Hepatocyte (in vitro differentiated cells): ENCODE measurements at regions not wholly inside any gene's neighbourhood (a gene's known extent, or its start where the extent isn't known, plus 50 kb on each side); places are given as distances from the start of the nearest gene placed in this dataset.

Experiments
- DNase-seq: peaks from one replicate; pipeline ENCODE4 v3.0.0-alpha.2; 2016; ENCODE audit warnings: low spot score
- H2AFZ ChIP-seq: fragments of 200-600 bp; sonication (generic); 2 replicates; pipeline ENCODE4 v1.6.0; 2016; ENCODE audit warnings: antibody characterized with exemption, mild to moderate bottlenecking
- H3K27ac ChIP-seq: fragments of 200-600 bp; sonication (generic); 2 replicates; pipeline ENCODE4 v1.5.1; 2016; ENCODE audit warnings: mild to moderate bottlenecking
- H3K27me3 ChIP-seq: fragments of 200-600 bp; sonication (generic); 2 replicates; pipeline ENCODE4 v1.6.1; 2016
- H3K36me3 ChIP-seq: fragments of 200-600 bp; sonication (generic); replicated peaks from 2 replicates; pipeline ENCODE4 v1.5.1; 2016; ENCODE audit warnings: low read depth; ENCODE audit not compliant: insufficient read depth
- H3K4me1 ChIP-seq: fragments of 200-600 bp; sonication (generic); 2 replicates; pipeline ENCODE4 v1.5.1; 2016; ENCODE audit warnings: mild to moderate bottlenecking, moderate library complexity; ENCODE audit not compliant: insufficient read depth
- H3K4me2 ChIP-seq: fragments of 200-600 bp; sonication (generic); 2 replicates; pipeline ENCODE4 v1.6.0; 2016
- H3K4me3 ChIP-seq: fragments of 200-600 bp; sonication (generic); 2 replicates; pipeline ENCODE4 v1.5.1; 2016; ENCODE audit warnings: mild to moderate bottlenecking
- H3K79me2 ChIP-seq: fragments of 200-600 bp; sonication (generic); 2 replicates; pipeline ENCODE4 v1.6.0; 2017; ENCODE audit warnings: mild to moderate bottlenecking
- H3K9me2 ChIP-seq: fragments of 200-600 bp; sonication (generic); replicated peaks from 2 replicates; pipeline ENCODE4 v1.6.0; 2017; ENCODE audit warnings: mild to moderate bottlenecking; ENCODE audit not compliant: insufficient read depth
- H3K9me3 ChIP-seq: fragments of 200-600 bp; sonication (generic); 2 replicates; pipeline ENCODE4 v1.5.1; 2016; ENCODE audit warnings: low read depth, mild to moderate bottlenecking
- H4K20me1 ChIP-seq: fragments of 200-600 bp; sonication (generic); 2 replicates; pipeline ENCODE4 v1.6.0; 2016; ENCODE audit warnings: mild to moderate bottlenecking; ENCODE audit not compliant: insufficient read depth, poor library complexity, severe bottlenecking
- CTCF ChIP-seq: fragments of 200-600 bp; sonication (generic); IDR thresholded peaks from 2 replicates; pipeline ENCODE4 v1.5.1; 2016; ENCODE audit warnings: antibody characterized with exemption, mild to moderate bottlenecking; ENCODE audit not compliant: poor library complexity
- EZH2 ChIP-seq: fragments of 200-600 bp; sonication (generic); IDR thresholded peaks from 2 replicates; pipeline ENCODE4 v1.6.1; 2016; ENCODE audit warnings: antibody characterized with exemption, mild to moderate bottlenecking, borderline replicate concordance
- EZH2phosphoT487 ChIP-seq: fragments of 200-600 bp; sonication (generic); IDR thresholded peaks from one replicate; pipeline ENCODE4 v1.6.1; 2018; ENCODE audit warnings: antibody characterized with exemption, mild to moderate bottlenecking, low read depth, moderate library complexity; ENCODE audit not compliant: unreplicated experiment, severe bottlenecking
- WGBS: methylation state at CpG from one replicate; pipeline ENCODE4 v1.1.6; 2016; ENCODE audit warnings: low lambda C conversion rate; ENCODE audit errors: missing lambda C conversion rate; 5-methylcytosine and 5-hydroxymethylcytosine counted together

- no peaks in the 10 kb centered on the region for H4K20me1 ChIP-seq
- DNase-seq, result no peak
- no peak overlapping the region for H3K4me3 ChIP-seq
- peaks cover 4% of the 10 kb centered on the region for H3K36me3 ChIP-seq
- H2AFZ ChIP-seq, result no peak overlapping the region
- H3K9me3 ChIP-seq, result peaks cover 6% of the 10 kb centered on the region
- H3K27me3 ChIP-seq, result no peaks in the 10 kb centered on the region
- H3K79me2 ChIP-seq, result no peaks in the 10 kb centered on the region
- no peak overlapping the region for H3K27ac ChIP-seq
- no peak for TF ChIP-seq EZH2phosphoT487
- TF ChIP-seq CTCF, result no peak
- TF ChIP-seq EZH2, result no peak
- whole genome bisulfite sequencing, result 94% methylated on average over 3 of the region's 3 CpGs
- H3K4me2 ChIP-seq, result no peak overlapping the region
- no peaks in the 10 kb centered on the region for H3K4me1 ChIP-seq
- H3K9me2 ChIP-seq, result no peaks in the 10 kb centered on the region
These were observed 662.7 kb downstream of the MCTP2 start for GRCh38 chr15:94894056-94894455.

GRCh38 chr15:94909510-94909909 lies 678.1 kb downstream of the MCTP2 start:
- H4K20me1 ChIP-seq, result no peaks in the 10 kb centered on the region
- WGBS, result 84% methylated on average over 1 of the region's 1 CpG
- no peak overlapping the region for H3K27ac ChIP-seq
- H3K4me3 ChIP-seq, result no peak overlapping the region
- H3K4me1 ChIP-seq, result no peaks in the 10 kb centered on the region
- H3K79me2 ChIP-seq, result no peaks in the 10 kb centered on the region
- no peaks in the 10 kb centered on the region for H3K27me3 ChIP-seq
- DNase-seq, result no peak
- no peak for TF ChIP-seq EZH2
- no peak for TF ChIP-seq CTCF
- no peak for TF ChIP-seq EZH2phosphoT487
- no peaks in the 10 kb centered on the region for H3K36me3 ChIP-seq
- H3K4me2 ChIP-seq, result no peak overlapping the region
- no peaks in the 10 kb centered on the region for H3K9me3 ChIP-seq
- no peaks in the 10 kb centered on the region for H3K9me2 ChIP-seq
- H2AFZ ChIP-seq, result no peak overlapping the region

- H3K4me3 ChIP-seq, result no peak overlapping the region
- TF ChIP-seq EZH2, result no peak
- DNase-seq, result no peak
These were observed 678.8 kb downstream of the MCTP2 start for GRCh38 chr15:94910166-94910565.

GRCh38 chr15:94912760-94913159 lies 681.4 kb downstream of the MCTP2 start:
- H4K20me1 ChIP-seq, result no peaks in the 10 kb centered on the region
- H3K4me3 ChIP-seq, result no peak overlapping the region
- H3K79me2 ChIP-seq, result no peaks in the 10 kb centered on the region
- H3K27ac ChIP-seq, result no peak overlapping the region
- WGBS, result 51% methylated on average over 3 of the region's 3 CpGs
- TF ChIP-seq EZH2 (no peak), CTCF (no peak), EZH2phosphoT487 (no peak)
- H2AFZ ChIP-seq, result no peak overlapping the region
- H3K9me3 ChIP-seq, result no peaks in the 10 kb centered on the region
- no peaks in the 10 kb centered on the region for H3K27me3 ChIP-seq
- H3K36me3 ChIP-seq, result no peaks in the 10 kb centered on the region
- no peaks in the 10 kb centered on the region for H3K9me2 ChIP-seq
- no peak overlapping the region for H3K4me2 ChIP-seq
- DNase-seq, result no peak
- H3K4me1 ChIP-seq, result no peaks in the 10 kb centered on the region

More at GRCh38 chr15:94910166-94910565, 678.8 kb downstream of the MCTP2 start:
- H3K36me3 ChIP-seq, result no peaks in the 10 kb centered on the region
- no peaks in the 10 kb centered on the region for H3K9me3 ChIP-seq
- no peak overlapping the region for H2AFZ ChIP-seq
- H3K9me2 ChIP-seq, result no peaks in the 10 kb centered on the region
- no peaks in the 10 kb centered on the region for H3K4me1 ChIP-seq
- H4K20me1 ChIP-seq, result no peaks in the 10 kb centered on the region
- H3K27ac ChIP-seq, result no peak overlapping the region
- no peaks in the 10 kb centered on the region for H3K27me3 ChIP-seq
- no peak overlapping the region for H3K4me2 ChIP-seq
- H3K79me2 ChIP-seq, result no peaks in the 10 kb centered on the region
